WERI-Rb-1 (cell line): ENCODE measurements at regions not wholly inside any gene's neighbourhood (a gene's known extent, or its start where the extent isn't known, plus 50 kb on each side); places are given as distances from the start of the nearest gene placed in this dataset.

Experiments used
- DNase-seq: peaks from one replicate; pipeline ENCODE4 v3.0.0-alpha.2; 2020
- H3K27ac ChIP-seq: fragments of 250-450 bp; sonication (Bioruptor Pico); 2 replicates; pipeline ENCODE4 v1.5.1; 2020; ENCODE audit warnings: mild to moderate bottlenecking, moderate library complexity
- H3K27me3 ChIP-seq: fragments of 250-450 bp; sonication (Bioruptor Pico); 2 replicates; pipeline ENCODE4 v1.5.1; 2021; ENCODE audit warnings: mild to moderate bottlenecking, low read depth, moderate library complexity; ENCODE audit not compliant: insufficient read depth, severe bottlenecking
- H3K36me3 ChIP-seq: fragments of 250-450 bp; sonication (Bioruptor Pico); 2 replicates; pipeline ENCODE4 v1.5.1; 2020; ENCODE audit warnings: mild to moderate bottlenecking, moderate library complexity
- H3K4me3 ChIP-seq: 2 replicates; pipeline ENCODE4 v1.5.1; 2011; ENCODE audit warnings: low read depth, mild to moderate bottlenecking, control low read depth, low read length
- H3K9me3 ChIP-seq: fragments of 250-450 bp; sonication (Bioruptor Pico); 2 replicates; pipeline ENCODE4 v1.5.1; 2021; ENCODE audit warnings: mild to moderate bottlenecking, moderate library complexity; ENCODE audit not compliant: severe bottlenecking
- CTCF ChIP-seq: IDR thresholded peaks from 2 replicates; pipeline ENCODE4 v1.5.1; 2011; ENCODE audit warnings: low read depth, mild to moderate bottlenecking, control low read depth, inconsistent platforms, low read length

- no peaks in the 10 kb centered on the region for H3K36me3 ChIP-seq
- DNase-seq: no peak
- no peak overlapping the region for H3K4me3 ChIP-seq
- no peak for TF ChIP-seq CTCF
- H3K27me3 ChIP-seq: no peaks in the 10 kb centered on the region
- H3K9me3 ChIP-seq: no peaks in the 10 kb centered on the region
- no peak overlapping the region for H3K27ac ChIP-seq
These were observed 204.2 kb downstream of the CYLD start for GRCh38 chr16:50946098-50946497.

- TF ChIP-seq CTCF: no peak
- no peaks in the 10 kb centered on the region for H3K9me3 ChIP-seq
- H3K27me3 ChIP-seq: no peaks in the 10 kb centered on the region
- peak overlapping the region; percentile 17; the same call in 1 of the 2 replicates for H3K27ac ChIP-seq
- DNase-seq: peak; percentile 84
- H3K4me3 ChIP-seq: no peak overlapping the region
- H3K36me3 ChIP-seq: no peaks in the 10 kb centered on the region
These were observed 203.3 kb downstream of the CYLD start for GRCh38 chr16:50945171-50945570.

GRCh38 chr16:50944436-50944835, 202.6 kb downstream of the CYLD start:
- H3K4me3 ChIP-seq: no peak overlapping the region
- no peaks in the 10 kb centered on the region for H3K27me3 ChIP-seq
- DNase-seq: no peak
- H3K9me3 ChIP-seq: no peaks in the 10 kb centered on the region
- no peaks in the 10 kb centered on the region for H3K36me3 ChIP-seq
- TF ChIP-seq CTCF: no peak
- no peak overlapping the region for H3K27ac ChIP-seq

GRCh38 chr16:50944033-50944432, 202.1 kb downstream of the CYLD start:
- no peaks in the 10 kb centered on the region for H3K9me3 ChIP-seq
- H3K4me3 ChIP-seq: no peak overlapping the region
- no peaks in the 10 kb centered on the region for H3K36me3 ChIP-seq
- no peak for TF ChIP-seq CTCF
- H3K27ac ChIP-seq: no peak overlapping the region
- no peak for DNase-seq
- no peaks in the 10 kb centered on the region for H3K27me3 ChIP-seq

GRCh38 chr16:50942143-50942542, 200.3 kb downstream of the CYLD start:
- TF ChIP-seq CTCF: peak; percentile 30; the same call in 1 of the 2 replicates
- H3K9me3 ChIP-seq: no peaks in the 10 kb centered on the region
- no peak overlapping the region for H3K4me3 ChIP-seq
- no peaks in the 10 kb centered on the region for H3K27me3 ChIP-seq
- DNase-seq: no peak
- no peak overlapping the region for H3K27ac ChIP-seq
- H3K36me3 ChIP-seq: no peaks in the 10 kb centered on the region

GRCh38 chr16:50941681-50942080, 199.8 kb downstream of the CYLD start:
- Histone ChIP-seq H3K27me3 (no peaks in the 10 kb centered on the region), H3K36me3 (no peaks in the 10 kb centered on the region), H3K4me3 (no peak overlapping the region), H3K9me3 (no peaks in the 10 kb centered on the region), H3K27ac (no peak overlapping the region)
- DNase-seq: no peak
- no peak for TF ChIP-seq CTCF
